Fibroblast of villous mesenchyme (primary cell): ENCODE measurements at regions not wholly inside any gene's neighbourhood (a gene's known extent, or its start where the extent isn't known, plus 50 kb on each side); places are given as distances from the start of the nearest gene placed in this dataset.

Experiments used
- DNase-seq: peaks from one replicate; pipeline ENCODE4 v3.0.0-alpha.2; 2010; ENCODE audit warnings: low read depth
- H3K4me3 ChIP-seq: 2 replicates; pipeline ENCODE4 v1.5.1; 2011; ENCODE audit warnings: low read depth, mild to moderate bottlenecking, low read length
- CTCF ChIP-seq: IDR thresholded peaks from 2 replicates; pipeline ENCODE4 v1.5.1; 2012; ENCODE audit warnings: low read depth, mild to moderate bottlenecking, low read length; ENCODE audit not compliant: insufficient read depth

- no peak overlapping the region for H3K4me3 ChIP-seq
- no peak for DNase-seq
- TF ChIP-seq CTCF = no peak
These were observed 69.0 kb upstream of the SNX2 start for GRCh38 chr5:122705851-122706250.

- no peak for DNase-seq
- H3K4me3 ChIP-seq = no peak overlapping the region
- TF ChIP-seq CTCF = no peak
These were observed 67.1 kb upstream of the SNX2 start for GRCh38 chr5:122707796-122708195.

- TF ChIP-seq CTCF = no peak
These were observed 61.8 kb upstream of the SNX2 start for GRCh38 chr5:122713041-122713440.

GRCh38 chr5:122715095-122715494, 59.8 kb upstream of the SNX2 start:
- no peak overlapping the region for H3K4me3 ChIP-seq
- TF ChIP-seq CTCF = no peak
- DNase-seq = no peak

More at GRCh38 chr5:122713041-122713440, 61.8 kb upstream of the SNX2 start:
- no peak overlapping the region for H3K4me3 ChIP-seq
- no peak for DNase-seq

GRCh38 chr5:122718611-122719010, 56.3 kb upstream of the SNX2 start:
- TF ChIP-seq CTCF = no peak
- no peak overlapping the region for H3K4me3 ChIP-seq
- no peak for DNase-seq

GRCh38 chr5:122719991-122720746, 54.7 kb upstream of the SNX2 start:
- DNase-seq = no peak
- TF ChIP-seq CTCF = no peak
- H3K4me3 ChIP-seq = no peak overlapping the region

GRCh38 chr5:122721127-122721526, 53.8 kb upstream of the SNX2 start:
- no peak for TF ChIP-seq CTCF
- no peak overlapping the region for H3K4me3 ChIP-seq
- no peak for DNase-seq
